ENCODE measurements at regions not wholly inside any gene's neighbourhood (a gene's known extent, or its start where the extent isn't known, plus 50 kb on each side); places are given as distances from the start of the nearest gene placed in this dataset.
A peak's percentile ranks its signal among the peaks of the same experiment; 100 is the strongest.

GRCh38 chr3:193871220-193871485 lies 264.8 kb upstream of the HES1 start:
- H4K91ac ChIP-seq (replicated peaks; ENCODE audit: insufficient read length, low read length), result peak overlapping the region; percentile 2
- H3K4ac ChIP-seq (replicated peaks; ENCODE audit: insufficient read length, low read depth, low read length), result no peak overlapping the region
- H3K56ac ChIP-seq (replicated peaks; ENCODE audit: insufficient read length, low read depth, low read length), result no peak overlapping the region
- H3K23me2 ChIP-seq (ENCODE audit: low read depth, low read length), result no peaks in the 10 kb centered on the region
- no peak overlapping the region for H3K14ac ChIP-seq (ENCODE audit: insufficient read length)
- H3K18ac ChIP-seq (ENCODE audit: extremely low read depth, low read length), result peak overlapping the region; percentile 67; the same call in 1 of the 2 replicates
- H2AK5ac ChIP-seq (ENCODE audit: low read depth, low read length), result peak overlapping the region; percentile 91; the same call in 1 of the 2 replicates
- H3K27me3 ChIP-seq (replicated peaks in 1 of 4; ENCODE audit: control insufficient read depth in 3 of 4, extremely low read depth in 1 of 4, insufficient read depth in 3 of 4, low read length in 3 of 4), result peaks cover 0 to 37% (median 26%) of the 10 kb centered on the region in 4 experiments; a peak in 6 of 7 replicates
- peak overlapping the region; percentile 89; the same call in 1 of the 2 replicates for H2BK20ac ChIP-seq (ENCODE audit: low read length)
- H3K9me3 ChIP-seq (ENCODE audit: insufficient read depth in 2 of 2, low read depth in 1 of 2, low read length in 1 of 2), result no peaks in the 10 kb centered on the region
- H4K5ac ChIP-seq (ENCODE audit: insufficient read length, low read depth, low read length), result no peak overlapping the region
- H3K4me2 ChIP-seq (ENCODE audit: insufficient read depth in 1 of 2, low read depth in 2 of 2, low read length in 2 of 2), result no peak overlapping the region
- H4K20me1 ChIP-seq (replicated peaks in 1 of 2; ENCODE audit: control insufficient read depth in 1 of 2, insufficient read depth in 2 of 2, low read length in 2 of 2), result no peaks in the 10 kb centered on the region
- H3K23ac ChIP-seq (ENCODE audit: insufficient read length), result no peak overlapping the region
- H2BK120ac ChIP-seq (replicated peaks; ENCODE audit: low read depth, low read length), result no peak overlapping the region
- no peaks in the 10 kb centered on the region for H3K36me3 ChIP-seq (ENCODE audit: control insufficient read depth in 2 of 4, insufficient read depth in 4 of 4, low read length in 3 of 4)
- no peak for TF ChIP-seq SRF (IDR thresholded peaks at IDR 0.05; ENCODE audit: low read depth, low read length)
- DNase-seq (ENCODE audit: low read depth in 1 of 2, low spot score in 2 of 2) (no peak), FAIRE-seq (no peak)
- H3K79me1 ChIP-seq (ENCODE audit: low read depth, low read length), result no peaks in the 10 kb centered on the region
- ChIA-PET CTCF (ENCODE audit: partially characterized antibody) (interaction anchor here (0.6 to 2.2 kb wide), 8 partner anchors 12 to 391 kb away, joined by 3 to 7 read pairs (median 3); no protein-coding TSS in a partner anchor), POLR2A (ENCODE audit: partially characterized antibody) (interaction anchor here (0.6 kb wide), 2 partner anchors 104 to 361 kb away, joined by 3 read pairs; no protein-coding TSS in a partner anchor)
- H4K8ac ChIP-seq (ENCODE audit: extremely low read depth, insufficient read depth, low read length), result no peak overlapping the region
- H3K4me1 ChIP-seq (replicated peaks in 1 of 4; ENCODE audit: control insufficient read depth in 3 of 4, insufficient read depth in 4 of 4, low read length in 3 of 4), result peaks cover 3 to 22% (median 11%) of the 10 kb centered on the region in 4 experiments
- H3K9ac ChIP-seq (replicated peaks in 1 of 4; ENCODE audit: extremely low read depth in 1 of 4, low read depth in 3 of 4, low read length in 3 of 4), result no peak overlapping the region
- H2AFZ ChIP-seq (ENCODE audit: low read length), result no peak overlapping the region
- WGBS, 2 experiments (ENCODE audit: extremely low coverage in 1 of 2, insufficient coverage in 1 of 2, insufficient read length in 1 of 2, insufficient replicate concordance in 2 of 2, low coverage in 1 of 2, low lambda C conversion rate in 2 of 2, missing lambda C conversion rate in 1 of 2), result 50% methylated on average over 3 of the region's 3 CpGs; no CpG with 5 or more reads in 1 of the 2 experiments
- H2BK5ac ChIP-seq (ENCODE audit: low read depth, low read length), result no peak overlapping the region
- H3K4me3 ChIP-seq (ENCODE audit: extremely low read depth in 1 of 4, insufficient read depth in 2 of 4, low read depth in 3 of 4, low read length in 4 of 4), result no peak overlapping the region
- H3K79me2 ChIP-seq (ENCODE audit: control insufficient read depth in 1 of 2, insufficient read depth in 2 of 2, low read length in 2 of 2), result no peaks in the 10 kb centered on the region
- H3K27ac ChIP-seq (ENCODE audit: low read depth, low read length), result no peak overlapping the region
- H2BK12ac ChIP-seq (ENCODE audit: low read depth, low read length), result peak overlapping the region; percentile 95
- peak overlapping the region; percentile 88 for H2BK15ac ChIP-seq (ENCODE audit: low read length)

All from H1 (cell line).